ENCODE measurements at regions not wholly inside any gene's neighbourhood (a gene's known extent, or its start where the extent isn't known, plus 50 kb on each side); places are given as distances from the start of the nearest gene placed in this dataset.

- H3K9me3 Mint-ChIP-seq = peaks cover 9% of the 10 kb centered on the region
- ATAC-seq (no peak), DNase-seq (no peak)
- no peak overlapping the region for H3K27ac Mint-ChIP-seq
- H3K4me3 Mint-ChIP-seq = no peak overlapping the region
- H3K4me1 Mint-ChIP-seq = no peaks in the 10 kb centered on the region
- H3K27me3 Mint-ChIP-seq = no peaks in the 10 kb centered on the region
- H3K36me3 Mint-ChIP-seq (ENCODE audit: low read depth) = no peaks in the 10 kb centered on the region
These were observed 1332.4 kb downstream of the AACS start for GRCh38 chr12:126397660-126398059.

DNA sequence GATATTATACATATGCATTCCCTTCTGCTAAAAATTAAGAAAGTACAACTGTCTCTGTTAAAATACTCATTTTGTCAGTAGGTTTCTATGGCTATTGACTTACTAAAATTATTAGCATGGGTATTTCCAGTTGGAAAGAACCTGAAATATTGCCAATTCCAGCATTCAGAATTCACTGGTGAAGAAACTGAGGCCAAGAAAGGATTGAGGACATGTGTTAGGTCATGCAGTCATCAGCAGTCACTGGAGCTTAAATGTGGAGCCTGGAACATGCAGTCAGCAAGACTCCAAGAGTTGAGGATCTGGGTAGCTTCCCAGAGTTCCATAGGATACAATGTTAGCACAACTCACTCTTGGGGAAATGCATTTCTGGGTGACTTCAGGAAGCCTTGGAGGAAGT, 1335.6 kb downstream of the AACS start:
- Mint-ChIP-seq H3K27ac (no peak overlapping the region), H3K36me3 (ENCODE audit: low read depth) (no peaks in the 10 kb centered on the region), H3K4me1 (no peaks in the 10 kb centered on the region), H3K9me3 (peaks cover 6% of the 10 kb centered on the region), H3K27me3 (no peaks in the 10 kb centered on the region), H3K4me3 (no peak overlapping the region)
- no peak for DNase-seq
- ATAC-seq = no peak

GRCh38 chr12:126404293-126404881, 1339.2 kb downstream of the AACS start:
- Mint-ChIP-seq H3K36me3 (ENCODE audit: low read depth) (no peaks in the 10 kb centered on the region), H3K27ac (no peak overlapping the region), H3K4me1 (no peaks in the 10 kb centered on the region), H3K4me3 (no peak overlapping the region), H3K9me3 (peaks cover 6% of the 10 kb centered on the region), H3K27me3 (no peaks in the 10 kb centered on the region)
- ATAC-seq (no peak), DNase-seq (no peak)

GRCh38 chr12:126418400-126418799, 1353.2 kb downstream of the AACS start:
- ATAC-seq = no peak
- Mint-ChIP-seq H3K9me3 (peaks cover 24% of the 10 kb centered on the region), H3K4me3 (no peak overlapping the region), H3K27ac (no peak overlapping the region), H3K27me3 (no peaks in the 10 kb centered on the region), H3K4me1 (no peaks in the 10 kb centered on the region), H3K36me3 (ENCODE audit: low read depth) (no peaks in the 10 kb centered on the region)
- no peak for DNase-seq

DNA sequence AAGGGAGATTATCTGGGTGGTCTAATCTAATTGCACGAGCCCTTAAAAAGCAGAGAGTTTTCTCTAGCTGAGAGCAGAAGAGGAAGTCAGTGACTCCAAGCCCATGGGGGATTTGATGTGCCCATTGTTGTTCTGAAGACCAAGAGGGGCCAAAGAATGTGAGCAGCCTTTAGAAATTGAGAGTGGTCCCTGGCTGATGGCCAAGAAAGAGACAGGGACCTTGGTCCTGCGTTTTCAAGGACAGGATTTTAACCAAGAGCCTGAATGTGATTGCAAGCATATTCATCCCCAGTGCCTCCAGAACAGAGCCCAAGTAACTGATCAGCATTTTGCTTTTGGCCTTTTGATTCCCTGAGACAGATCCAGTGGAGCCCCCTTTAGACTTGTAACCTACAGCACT, 1353.9 kb downstream of the AACS start:
- H3K27ac Mint-ChIP-seq = no peak overlapping the region
- no peaks in the 10 kb centered on the region for H3K36me3 Mint-ChIP-seq (ENCODE audit: low read depth)
- DNase-seq (no peak), ATAC-seq (no peak)
- H3K27me3 Mint-ChIP-seq = no peaks in the 10 kb centered on the region
- no peaks in the 10 kb centered on the region for H3K4me1 Mint-ChIP-seq
- H3K4me3 Mint-ChIP-seq = no peak overlapping the region
- peaks cover 24% of the 10 kb centered on the region for H3K9me3 Mint-ChIP-seq

DNA sequence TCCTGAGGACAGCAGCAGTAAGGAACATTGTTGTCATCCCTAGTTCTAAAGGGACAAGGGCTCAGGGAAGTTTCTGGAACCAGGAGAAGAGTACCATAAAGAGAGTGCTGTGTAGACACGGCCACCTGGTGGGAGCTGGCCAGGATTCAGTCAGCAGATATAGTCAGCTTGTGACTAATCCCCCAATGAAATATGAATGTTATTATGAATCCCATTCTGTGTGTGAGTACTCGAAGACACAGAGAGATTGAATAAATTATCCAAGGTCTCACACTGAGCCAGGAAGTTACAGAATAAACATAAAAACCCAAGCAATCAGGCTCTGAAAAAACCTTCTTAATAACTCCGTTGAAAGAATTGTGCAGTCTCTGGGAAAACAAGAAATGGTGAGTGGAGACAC, 1359.5 kb downstream of the AACS start:
- Mint-ChIP-seq H3K27ac (no peak overlapping the region), H3K4me1 (no peaks in the 10 kb centered on the region), H3K4me3 (no peak overlapping the region), H3K9me3 (peaks cover 9% of the 10 kb centered on the region), H3K27me3 (no peaks in the 10 kb centered on the region), H3K36me3 (ENCODE audit: low read depth) (no peaks in the 10 kb centered on the region)
- ATAC-seq (no peak), DNase-seq (no peak)

- Mint-ChIP-seq H3K4me3 (no peak overlapping the region), H3K27me3 (no peaks in the 10 kb centered on the region), H3K27ac (no peak overlapping the region), H3K9me3 (peaks cover 8% of the 10 kb centered on the region), H3K36me3 (ENCODE audit: low read depth) (no peaks in the 10 kb centered on the region), H3K4me1 (no peaks in the 10 kb centered on the region)
- no peak for DNase-seq
- no peak for ATAC-seq
These were observed 1360.0 kb downstream of the AACS start for GRCh38 chr12:126425264-126425663.

DNA sequence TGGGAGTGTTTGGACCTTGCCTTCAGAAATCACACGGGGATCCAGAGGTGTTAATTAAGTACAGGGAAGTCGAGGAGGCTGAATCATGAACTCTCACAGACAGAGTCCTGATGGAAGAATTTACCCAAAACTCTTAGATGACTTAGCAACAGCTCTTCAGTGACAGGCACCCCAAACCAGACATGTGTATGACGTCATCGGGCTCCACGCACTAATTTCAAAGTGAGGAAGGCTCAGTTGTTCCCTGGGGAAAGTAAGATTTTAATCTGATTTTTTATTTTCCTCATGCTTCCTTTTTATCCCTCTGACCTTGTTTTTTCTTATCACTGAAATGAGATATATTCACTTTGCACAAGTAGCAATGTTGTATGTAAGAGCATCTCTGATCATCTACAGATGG, 1363.5 kb downstream of the AACS start:
- DNase-seq = no peak
- Mint-ChIP-seq H3K27ac (no peak overlapping the region), H3K4me3 (no peak overlapping the region), H3K9me3 (peaks cover 13% of the 10 kb centered on the region), H3K36me3 (ENCODE audit: low read depth) (no peaks in the 10 kb centered on the region), H3K27me3 (no peaks in the 10 kb centered on the region), H3K4me1 (no peaks in the 10 kb centered on the region)
- no peak for ATAC-seq

- no peak for ATAC-seq
- Mint-ChIP-seq H3K36me3 (ENCODE audit: low read depth) (no peaks in the 10 kb centered on the region), H3K9me3 (peaks cover 13% of the 10 kb centered on the region), H3K4me1 (no peaks in the 10 kb centered on the region), H3K4me3 (no peak overlapping the region), H3K27ac (no peak overlapping the region), H3K27me3 (no peaks in the 10 kb centered on the region)
- DNase-seq = no peak
These were observed 1365.7 kb downstream of the AACS start for GRCh38 chr12:126430921-126431320.

- H3K9me3 Mint-ChIP-seq = peaks cover 13% of the 10 kb centered on the region
- no peaks in the 10 kb centered on the region for H3K36me3 Mint-ChIP-seq (ENCODE audit: low read depth)
- no peak overlapping the region for H3K4me3 Mint-ChIP-seq
- H3K27me3 Mint-ChIP-seq = no peaks in the 10 kb centered on the region
- DNase-seq (no peak), ATAC-seq (no peak)
- H3K27ac Mint-ChIP-seq = no peak overlapping the region
- H3K4me1 Mint-ChIP-seq = no peaks in the 10 kb centered on the region
These were observed 1366.5 kb downstream of the AACS start for GRCh38 chr12:126431767-126432166.

GRCh38 chr12:126432780-126433179, 1367.5 kb downstream of the AACS start:
- H3K36me3 Mint-ChIP-seq (ENCODE audit: low read depth) = no peaks in the 10 kb centered on the region
- no peak overlapping the region for H3K27ac Mint-ChIP-seq
- no peaks in the 10 kb centered on the region for H3K4me1 Mint-ChIP-seq
- H3K4me3 Mint-ChIP-seq = no peak overlapping the region
- no peak for DNase-seq
- H3K9me3 Mint-ChIP-seq = peaks cover 13% of the 10 kb centered on the region
- H3K27me3 Mint-ChIP-seq = no peaks in the 10 kb centered on the region
- no peak for ATAC-seq

- Mint-ChIP-seq H3K9me3 (peaks cover 11% of the 10 kb centered on the region), H3K4me1 (no peaks in the 10 kb centered on the region), H3K27ac (no peak overlapping the region), H3K4me3 (no peak overlapping the region), H3K36me3 (ENCODE audit: low read depth) (no peaks in the 10 kb centered on the region), H3K27me3 (no peaks in the 10 kb centered on the region)
- DNase-seq (no peak), ATAC-seq (no peak)
These were observed 1369.3 kb downstream of the AACS start for GRCh38 chr12:126434412-126434985.

DNA sequence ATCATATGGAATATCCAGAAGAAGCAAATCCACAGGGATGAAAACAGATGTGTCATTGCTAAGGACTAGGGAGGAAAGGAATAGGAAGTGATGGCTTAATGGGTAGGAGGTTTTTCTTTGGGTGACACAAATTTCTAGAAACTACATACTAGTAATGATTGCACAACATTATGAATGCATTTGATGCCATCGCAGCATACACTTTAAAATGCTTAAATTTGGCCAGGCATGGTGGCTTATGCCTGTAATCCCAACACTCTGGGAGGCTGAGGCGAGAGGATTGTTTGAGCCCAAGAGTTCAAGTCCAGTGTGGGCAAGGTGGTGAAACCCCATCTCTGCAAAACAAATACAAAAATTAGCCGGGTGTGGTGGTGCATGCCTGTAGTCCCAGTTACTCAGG, 1370.8 kb downstream of the AACS start:
- no peaks in the 10 kb centered on the region for H3K36me3 Mint-ChIP-seq (ENCODE audit: low read depth)
- H3K4me1 Mint-ChIP-seq = no peaks in the 10 kb centered on the region
- H3K27me3 Mint-ChIP-seq = no peaks in the 10 kb centered on the region
- H3K4me3 Mint-ChIP-seq = no peak overlapping the region
- ATAC-seq (no peak), DNase-seq (no peak)
- H3K9me3 Mint-ChIP-seq = peaks cover 4% of the 10 kb centered on the region
- H3K27ac Mint-ChIP-seq = no peak overlapping the region

- H3K27me3 Mint-ChIP-seq = no peaks in the 10 kb centered on the region
- H3K27ac Mint-ChIP-seq = no peak overlapping the region
- DNase-seq = no peak
- peaks cover 9% of the 10 kb centered on the region for H3K9me3 Mint-ChIP-seq
- no peaks in the 10 kb centered on the region for H3K4me1 Mint-ChIP-seq
- no peak overlapping the region for H3K4me3 Mint-ChIP-seq
- ATAC-seq = no peak
- no peaks in the 10 kb centered on the region for H3K36me3 Mint-ChIP-seq (ENCODE audit: low read depth)
These were observed 1372.7 kb downstream of the AACS start for GRCh38 chr12:126437934-126438333.

DNA sequence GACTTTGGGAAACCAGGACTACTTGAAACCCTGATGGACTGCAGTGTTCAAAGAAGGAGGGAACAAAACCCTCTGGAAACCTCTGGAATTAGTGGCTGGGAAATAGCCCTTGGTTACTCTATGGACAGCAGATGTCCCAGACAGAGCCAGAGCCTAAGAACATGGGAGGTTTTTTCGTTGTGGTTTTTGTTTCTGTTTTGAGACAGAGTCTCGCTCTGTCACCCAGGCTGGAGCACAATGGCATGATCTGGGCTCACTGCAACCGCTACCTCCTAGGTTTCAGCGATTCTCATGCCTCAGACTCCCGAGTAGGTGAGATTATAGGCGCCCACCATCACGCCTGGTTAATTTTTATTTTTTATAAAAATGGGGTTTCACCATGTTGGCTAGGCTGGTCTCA, 1378.7 kb downstream of the AACS start:
- no peak for DNase-seq
- Mint-ChIP-seq H3K27ac (no peak overlapping the region), H3K9me3 (peaks cover 19% of the 10 kb centered on the region), H3K4me3 (no peak overlapping the region), H3K36me3 (ENCODE audit: low read depth) (no peaks in the 10 kb centered on the region), H3K27me3 (no peaks in the 10 kb centered on the region), H3K4me1 (no peaks in the 10 kb centered on the region)
- no peak for ATAC-seq

DNA sequence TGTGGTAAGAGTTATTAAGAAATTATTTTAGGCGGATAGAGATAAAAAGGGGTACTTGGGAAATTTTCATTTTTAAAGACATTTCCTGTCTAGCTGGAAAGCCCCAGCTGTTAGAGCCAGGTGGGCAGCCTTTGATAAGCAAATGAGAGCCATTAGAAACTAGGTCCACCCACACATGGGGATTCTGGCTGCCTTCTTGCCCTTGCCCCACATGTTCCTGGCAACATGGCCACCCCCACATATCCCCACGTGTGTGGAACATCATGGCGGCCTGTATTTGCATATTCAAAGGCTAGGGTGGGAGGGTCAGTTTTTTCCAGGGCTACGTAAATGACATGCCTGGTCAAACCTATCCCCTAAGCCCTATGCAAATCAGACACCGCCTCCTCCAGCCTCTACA, 1382.1 kb downstream of the AACS start:
- Mint-ChIP-seq H3K27ac (no peak overlapping the region), H3K9me3 (peaks cover 32% of the 10 kb centered on the region), H3K27me3 (no peaks in the 10 kb centered on the region), H3K4me1 (no peaks in the 10 kb centered on the region), H3K36me3 (ENCODE audit: low read depth) (no peaks in the 10 kb centered on the region), H3K4me3 (no peak overlapping the region)
- ATAC-seq (no peak), DNase-seq (no peak)
